HEK293 (cell line): ENCODE measurements at regions not wholly inside any gene's neighbourhood (a gene's known extent, or its start where the extent isn't known, plus 50 kb on each side); places are given as distances from the start of the nearest gene placed in this dataset.

Experiments used
- CTCF ChIA-PET: fragments of 350-600 bp; formaldehyde crosslinking; extraction: SDS; loops from one replicate; lab custom pipeline; 2021; ENCODE audit warnings: antibody characterized with exemption; lab: Yijun Ruan, JAX
- POLR2A ChIA-PET: fragments of 300-600 bp; formaldehyde crosslinking; extraction: SDS; loops from one replicate; lab custom pipeline; 2020; ENCODE audit warnings: antibody characterized with exemption, inconsistent platforms; lab: Yijun Ruan, JAX
- H3K27ac ChIP-seq: fragments of 200-500 bp; sonication (Bioruptor generic); 2 replicates; pipeline ENCODE4 v1.5.1; 2014; ENCODE audit warnings: low read depth, low read length, control low read depth, inconsistent platforms; ENCODE audit errors: extremely low read depth
- H3K36me3 ChIP-seq, 2 experiments: fragments of 200-500 bp in 1 of 2; sonication (Bioruptor generic) in 1 of 2; 1 replicate in 1 of 2; 2 replicates in 1 of 2; pipeline ENCODE4 v1.5.1; 2014 to 2017; ENCODE audit warnings: inconsistent platforms in 2 of 2, low read length in 2 of 2; ENCODE audit not compliant: control insufficient read depth in 2 of 2, insufficient read depth in 1 of 2
- H3K4me1 ChIP-seq: fragments of 200-500 bp; sonication (Bioruptor generic); 2 replicates; pipeline ENCODE4 v1.5.1; 2014; ENCODE audit warnings: mild to moderate bottlenecking, low read length, inconsistent platforms; ENCODE audit not compliant: control insufficient read depth, insufficient read depth
- H3K4me3 ChIP-seq: 2 replicates; pipeline ENCODE4 v1.5.1; 2011; ENCODE audit warnings: low read depth, mild to moderate bottlenecking, control low read depth, low read length, moderate library complexity
- H3K9me3 ChIP-seq: fragments of 200-500 bp; sonication (Bioruptor generic); 2 replicates; pipeline ENCODE4 v1.5.1; 2014; ENCODE audit warnings: low read depth, low read length, inconsistent platforms; ENCODE audit not compliant: control insufficient read depth, insufficient read depth
- BCL6B ChIP-seq: fragments of 450-650 bp; formaldehyde crosslinking; IDR thresholded peaks from 2 replicates; pipeline ENCODE4 v1.5.1; 2017; ENCODE audit warnings: missing biosample characterization, missing genetic modification characterization
- INSM2 ChIP-seq: fragments of 450-650 bp; formaldehyde crosslinking; IDR thresholded peaks from 2 replicates; pipeline ENCODE4 v1.5.1; 2016; ENCODE audit warnings: missing biosample characterization, missing genetic modification characterization
- PRDM4 ChIP-seq: fragments of 450-650 bp; formaldehyde crosslinking; IDR thresholded peaks from 2 replicates; pipeline ENCODE4 v1.5.1; 2017; ENCODE audit warnings: missing biosample characterization, missing genetic modification characterization
- ZNF10 ChIP-seq: fragments of 450-650 bp; formaldehyde crosslinking; IDR thresholded peaks from 2 replicates; pipeline ENCODE4 v1.5.1; 2017; ENCODE audit warnings: missing biosample characterization, missing genetic modification characterization
- ZNF155 ChIP-seq: fragments of 450-650 bp; formaldehyde crosslinking; IDR thresholded peaks from 2 replicates; pipeline ENCODE4 v1.5.1; 2016; ENCODE audit warnings: missing biosample characterization, missing genetic modification characterization
- ZNF169 ChIP-seq: fragments of 450-650 bp; formaldehyde crosslinking; IDR thresholded peaks from 2 replicates; pipeline ENCODE4 v1.5.1; 2016; ENCODE audit warnings: missing biosample characterization, missing genetic modification characterization
- ZNF202 ChIP-seq: fragments of 450-650 bp; formaldehyde crosslinking; IDR thresholded peaks from 2 replicates; pipeline ENCODE4 v1.5.1; 2016; ENCODE audit warnings: missing biosample characterization, missing genetic modification characterization, borderline replicate concordance
- ZNF221 ChIP-seq: fragments of 450-650 bp; formaldehyde crosslinking; IDR thresholded peaks from 2 replicates; pipeline ENCODE4 v1.5.1; 2017; ENCODE audit warnings: missing biosample characterization, missing genetic modification characterization, borderline replicate concordance
- ZNF23 ChIP-seq: fragments of 450-650 bp; formaldehyde crosslinking; IDR thresholded peaks from 2 replicates; pipeline ENCODE4 v1.5.1; 2016; ENCODE audit warnings: missing biosample characterization, missing genetic modification characterization, borderline replicate concordance
- ZNF280D ChIP-seq: fragments of 450-650 bp; formaldehyde crosslinking; IDR thresholded peaks from 2 replicates; pipeline ENCODE4 v1.5.1; 2016; ENCODE audit warnings: missing biosample characterization, missing genetic modification characterization
- ZNF302 ChIP-seq: fragments of 450-650 bp; formaldehyde crosslinking; IDR thresholded peaks from 2 replicates; pipeline ENCODE4 v1.5.1; 2016; ENCODE audit warnings: missing biosample characterization, missing genetic modification characterization, low read depth
- ZNF433 ChIP-seq: fragments of 450-650 bp; formaldehyde crosslinking; IDR thresholded peaks from 2 replicates; pipeline ENCODE4 v1.5.1; 2016; ENCODE audit warnings: missing biosample characterization, missing genetic modification characterization, low read depth
- ZNF530 ChIP-seq: fragments of 450-650 bp; formaldehyde crosslinking; IDR thresholded peaks from 2 replicates; pipeline ENCODE4 v1.5.1; 2016; ENCODE audit warnings: low read depth, missing biosample characterization, missing genetic modification characterization
- ZNF555 ChIP-seq: fragments of 450-650 bp; formaldehyde crosslinking; conservative IDR thresholded peaks from 2 replicates; pipeline ENCODE4 v1.5.1; 2017; ENCODE audit warnings: missing biosample characterization, mild to moderate bottlenecking, missing genetic modification characterization, inconsistent platforms
- ZNF571 ChIP-seq: fragments of 450-650 bp; formaldehyde crosslinking; IDR thresholded peaks from 2 replicates; pipeline ENCODE4 v1.5.0; 2017; ENCODE audit warnings: missing biosample characterization, missing genetic modification characterization
- ZNF610 ChIP-seq: fragments of 450-650 bp; formaldehyde crosslinking; IDR thresholded peaks from 2 replicates; pipeline ENCODE4 v1.5.1; 2016; ENCODE audit warnings: missing biosample characterization, missing genetic modification characterization, borderline replicate concordance
- ZNF654 ChIP-seq: fragments of 450-650 bp; formaldehyde crosslinking; IDR thresholded peaks from 2 replicates; pipeline ENCODE4 v1.5.1; 2016; ENCODE audit warnings: low read depth, missing biosample characterization, missing genetic modification characterization
- ZNF664 ChIP-seq: fragments of 450-650 bp; formaldehyde crosslinking; IDR thresholded peaks from 2 replicates; pipeline ENCODE4 v1.5.1; 2016; ENCODE audit warnings: missing biosample characterization, missing genetic modification characterization
- ZNF707 ChIP-seq: fragments of 450-650 bp; formaldehyde crosslinking; IDR thresholded peaks from 2 replicates; pipeline ENCODE4 v1.5.1; 2016; ENCODE audit warnings: missing biosample characterization, missing genetic modification characterization
- ZNF777 ChIP-seq: fragments of 450-650 bp; formaldehyde crosslinking; IDR thresholded peaks from 2 replicates; pipeline ENCODE4 v1.5.1; 2017; ENCODE audit warnings: missing biosample characterization, missing genetic modification characterization, borderline replicate concordance
- ZNF830 ChIP-seq: fragments of 450-650 bp; IDR thresholded peaks from 2 replicates; pipeline ENCODE4 v1.5.0; 2018; ENCODE audit warnings: missing biosample characterization, missing genetic modification characterization, low read depth, mild to moderate bottlenecking, moderate library complexity

GRCh38 chr22:27113641-27114040, 456.3 kb downstream of the MIAT start (continued):
- no peak for TF ChIP-seq ZNF280D (tag by site-specific recombination)

GRCh38 chr22:27114186-27114585, 456.8 kb downstream of the MIAT start:
- TF ChIP-seq INSM2 (no peak), ZNF155 (tag by site-specific recombination) (no peak), ZNF654 (tag by site-specific recombination) (no peak), ZNF777 (tag by site-specific recombination) (no peak), ZNF433 (no peak), ZNF830 (no peak), ZNF302 (tag by site-specific recombination) (no peak), ZNF221 (tag by site-specific recombination) (no peak), PRDM4 (tag by site-specific recombination) (no peak), ZNF530 (no peak)
- peaks cover 5% of the 10 kb centered on the region; the same call in 1 of the 2 replicates for H3K4me1 ChIP-seq
- H3K27ac ChIP-seq = no peak overlapping the region
- no peak overlapping the region for H3K4me3 ChIP-seq
- ChIA-PET POLR2A (no interaction called here), CTCF (no interaction called here)
- no peaks in the 10 kb centered on the region for H3K36me3 ChIP-seq
- H3K9me3 ChIP-seq = no peaks in the 10 kb centered on the region

GRCh38 chr22:27115410-27115809, 458.0 kb downstream of the MIAT start:
- CTCF ChIA-PET = interaction anchor here (1.0 to 1.2 kb wide), 2 partner anchors 36 to 215 kb away, joined by 3 to 4 read pairs; no protein-coding TSS in a partner anchor
- Histone ChIP-seq H3K9me3 (no peaks in the 10 kb centered on the region), H3K4me1 (peaks cover 5% of the 10 kb centered on the region; the same call in 1 of the 2 replicates), H3K36me3 (no peaks in the 10 kb centered on the region), H3K27ac (no peak overlapping the region), H3K4me3 (no peak overlapping the region)
- POLR2A ChIA-PET = no interaction called here
- TF ChIP-seq ZNF610 (tag by site-specific recombination) (no peak), ZNF664 (tag by site-specific recombination) (no peak), ZNF221 (tag by site-specific recombination) (no peak), ZNF571 (tag by site-specific recombination) (no peak), ZNF202 (tag by site-specific recombination) (no peak), ZNF169 (no peak), ZNF10 (no peak), ZNF707 (tag by site-specific recombination) (no peak), ZNF555 (no peak), ZNF23 (tag by site-specific recombination) (no peak), BCL6B (no peak)
